AML-193 (cell line): ENCODE measurements at regions not wholly inside any gene's neighbourhood (a gene's known extent, or its start where the extent isn't known, plus 50 kb on each side); places are given as distances from the start of the nearest gene placed in this dataset.

Experiments
- DNase-seq, 2 experiments: peaks; one replicate each; lab custom pipeline; 2025; lab: John Stamatoyannopoulos, UW

DNA sequence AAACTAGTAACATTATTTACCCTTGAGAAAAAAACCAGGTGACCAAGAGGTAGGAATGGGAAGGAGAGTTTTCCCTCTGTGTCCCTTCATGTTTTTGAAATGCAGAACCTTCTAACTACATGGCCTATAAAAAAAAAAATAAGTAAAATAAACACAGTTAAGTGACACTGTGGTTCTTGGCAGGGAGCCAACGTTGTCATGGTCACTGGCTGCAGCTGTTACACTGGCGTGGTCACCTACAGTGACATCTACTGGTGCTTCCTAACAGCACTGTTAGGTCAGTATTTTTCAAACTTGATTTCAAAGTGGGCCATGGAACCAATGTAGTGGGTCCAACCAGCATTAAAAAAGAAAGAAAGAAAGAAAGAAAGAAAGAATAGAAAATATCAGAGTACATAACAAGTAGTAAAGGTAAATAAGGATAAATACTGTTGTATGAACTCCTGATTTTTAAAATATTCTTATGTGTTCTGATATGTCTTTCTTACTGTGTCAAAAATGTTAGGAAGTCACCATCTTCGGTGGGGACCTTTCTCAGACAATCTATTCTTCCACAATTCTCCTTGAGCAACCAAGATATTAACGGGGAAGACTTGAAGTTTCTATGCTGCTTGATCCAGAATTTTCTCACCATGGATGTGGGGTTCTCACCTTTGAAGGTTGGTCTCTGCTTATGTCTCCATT lies 59.1 kb upstream of the PJA2 start:
- DNase-seq, result peak; percentile 76 to 90

GRCh38 chr5:109468288-109468676 lies 58.5 kb upstream of the PJA2 start:
- DNase-seq, result no peak

GRCh38 chr5:109467058-109467457 lies 57.3 kb upstream of the PJA2 start:
- no peak for DNase-seq
